MM.1S (cell line): ENCODE measurements at regions not wholly inside any gene's neighbourhood (a gene's known extent, or its start where the extent isn't known, plus 50 kb on each side); places are given as distances from the start of the nearest gene placed in this dataset.

Source experiments
- DNase-seq: peaks from one replicate; pipeline ENCODE4 v3.0.0-alpha.2; 2015
- H2AFZ ChIP-seq: fragments of 300-600 bp; sonication (generic); 2 replicates; pipeline ENCODE4 v1.6.0; 2016; ENCODE audit warnings: antibody characterized with exemption, low read length
- H3F3A ChIP-seq: fragments of 300-600 bp; sonication (generic); 2 replicates; pipeline ENCODE4 v1.6.1; 2016; ENCODE audit warnings: mild to moderate bottlenecking, antibody characterized with exemption, low read length, moderate library complexity, mixed read lengths; ENCODE audit not compliant: insufficient read depth
- H3K27ac ChIP-seq: fragments of 300-600 bp; sonication (generic); 2 replicates; pipeline ENCODE4 v1.5.1; 2016; ENCODE audit warnings: mild to moderate bottlenecking, low read length
- H3K27me3 ChIP-seq: fragments of 300-600 bp; sonication (generic); replicated peaks from 2 replicates; pipeline ENCODE4 v1.6.0; 2016; ENCODE audit warnings: low read length; ENCODE audit not compliant: insufficient read depth
- H3K36me3 ChIP-seq: fragments of 300-600 bp; sonication (generic); replicated peaks from 2 replicates; pipeline ENCODE4 v1.6.1; 2016; ENCODE audit warnings: mild to moderate bottlenecking, low read length, mixed read lengths; ENCODE audit not compliant: insufficient read depth
- H3K4me1 ChIP-seq: fragments of 300-600 bp; sonication (generic); 2 replicates; pipeline ENCODE4 v1.6.1; 2016; ENCODE audit warnings: low read length, mixed read lengths
- H3K4me2 ChIP-seq: fragments of 300-600 bp; sonication (generic); 2 replicates; pipeline ENCODE4 v1.6.0; 2016; ENCODE audit warnings: low read depth, low read length
- H3K4me3 ChIP-seq: fragments of 300-600 bp; sonication (generic); 2 replicates; pipeline ENCODE4 v1.5.1; 2016; ENCODE audit warnings: low read length, mixed read lengths
- H3K79me2 ChIP-seq: fragments of 300-600 bp; sonication (generic); 2 replicates; pipeline ENCODE4 v1.6.1; 2016; ENCODE audit warnings: mixed run types, low read length, mixed read lengths
- H3K9ac ChIP-seq: fragments of 300-600 bp; sonication (generic); 2 replicates; pipeline ENCODE4 v1.6.1; 2016; ENCODE audit warnings: low read length, mixed read lengths
- H3K9me2 ChIP-seq: fragments of 300-600 bp; sonication (generic); replicated peaks from 2 replicates; pipeline ENCODE4 v1.6.1; 2016; ENCODE audit warnings: mild to moderate bottlenecking, low read length, mixed read lengths; ENCODE audit not compliant: insufficient read depth
- H3K9me3 ChIP-seq: fragments of 300-600 bp; sonication (generic); replicated peaks from 2 replicates; pipeline ENCODE4 v1.6.1; 2016; ENCODE audit warnings: mild to moderate bottlenecking, low read length, mixed read lengths; ENCODE audit not compliant: insufficient read depth
- H4K20me1 ChIP-seq: fragments of 300-600 bp; sonication (generic); 2 replicates; pipeline ENCODE4 v1.6.1; 2016; ENCODE audit warnings: mild to moderate bottlenecking, low read length, moderate library complexity, mixed read lengths; ENCODE audit not compliant: insufficient read depth
- EZH2 ChIP-seq: fragments of 300-600 bp; sonication (generic); optimal IDR thresholded peaks from 2 replicates; pipeline ENCODE3; 2017; ENCODE audit warnings: low read depth, mild to moderate bottlenecking, antibody characterized with exemption, low read length, mixed read lengths
- EZH2phosphoT487 ChIP-seq: fragments of 300-600 bp; sonication (generic); IDR thresholded peaks from 2 replicates; pipeline ENCODE4 v1.6.1; 2018; ENCODE audit warnings: antibody characterized with exemption, low read length
- TF ChIP-seq, protein P1 (sequence below): fragments of 300-600 bp; sonication (generic); IDR thresholded peaks from 2 replicates; pipeline ENCODE4 v1.5.1; 2016; ENCODE audit warnings: antibody characterized with exemption, low read length, mixed read lengths

DNA sequence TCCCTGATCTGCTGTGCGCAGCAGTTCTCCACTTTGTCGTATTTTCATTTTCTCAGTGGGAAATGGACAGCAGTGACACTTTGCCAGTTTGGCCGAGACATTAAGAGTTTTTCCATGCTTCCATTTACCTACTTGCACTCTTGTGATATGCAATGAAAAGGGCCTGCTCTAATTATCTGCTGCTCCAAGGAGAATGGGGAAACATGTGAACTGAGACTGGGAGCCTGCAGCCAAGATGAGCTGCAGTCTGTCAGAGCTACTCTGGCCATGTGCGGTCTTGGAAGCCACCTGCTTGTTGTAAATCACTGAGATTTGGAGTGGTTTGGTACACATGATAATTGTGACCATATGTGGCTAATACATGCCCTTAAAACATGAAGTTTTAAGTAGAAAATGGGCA is 586.6 kb upstream of the POT1 start:
- Histone ChIP-seq H3K79me2 (no peaks in the 10 kb centered on the region), H3K4me3 (no peak overlapping the region), H3K4me1 (no peaks in the 10 kb centered on the region), H3K4me2 (no peak overlapping the region), H2AFZ (no peak overlapping the region), H3K9me2 (no peaks in the 10 kb centered on the region), H3K36me3 (no peaks in the 10 kb centered on the region), H3F3A (no peaks in the 10 kb centered on the region), H3K9ac (no peak overlapping the region), H3K9me3 (no peaks in the 10 kb centered on the region), H4K20me1 (no peaks in the 10 kb centered on the region), H3K27ac (no peak overlapping the region), H3K27me3 (no peaks in the 10 kb centered on the region)
- TF ChIP-seq EZH2phosphoT487 (no peak), EZH2 (no peak)
- TF ChIP-seq, protein P1, sequence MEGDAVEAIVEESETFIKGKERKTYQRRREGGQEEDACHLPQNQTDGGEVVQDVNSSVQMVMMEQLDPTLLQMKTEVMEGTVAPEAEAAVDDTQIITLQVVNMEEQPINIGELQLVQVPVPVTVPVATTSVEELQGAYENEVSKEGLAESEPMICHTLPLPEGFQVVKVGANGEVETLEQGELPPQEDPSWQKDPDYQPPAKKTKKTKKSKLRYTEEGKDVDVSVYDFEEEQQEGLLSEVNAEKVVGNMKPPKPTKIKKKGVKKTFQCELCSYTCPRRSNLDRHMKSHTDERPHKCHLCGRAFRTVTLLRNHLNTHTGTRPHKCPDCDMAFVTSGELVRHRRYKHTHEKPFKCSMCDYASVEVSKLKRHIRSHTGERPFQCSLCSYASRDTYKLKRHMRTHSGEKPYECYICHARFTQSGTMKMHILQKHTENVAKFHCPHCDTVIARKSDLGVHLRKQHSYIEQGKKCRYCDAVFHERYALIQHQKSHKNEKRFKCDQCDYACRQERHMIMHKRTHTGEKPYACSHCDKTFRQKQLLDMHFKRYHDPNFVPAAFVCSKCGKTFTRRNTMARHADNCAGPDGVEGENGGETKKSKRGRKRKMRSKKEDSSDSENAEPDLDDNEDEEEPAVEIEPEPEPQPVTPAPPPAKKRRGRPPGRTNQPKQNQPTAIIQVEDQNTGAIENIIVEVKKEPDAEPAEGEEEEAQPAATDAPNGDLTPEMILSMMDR = no peak
- DNase-seq = no peak

DNA sequence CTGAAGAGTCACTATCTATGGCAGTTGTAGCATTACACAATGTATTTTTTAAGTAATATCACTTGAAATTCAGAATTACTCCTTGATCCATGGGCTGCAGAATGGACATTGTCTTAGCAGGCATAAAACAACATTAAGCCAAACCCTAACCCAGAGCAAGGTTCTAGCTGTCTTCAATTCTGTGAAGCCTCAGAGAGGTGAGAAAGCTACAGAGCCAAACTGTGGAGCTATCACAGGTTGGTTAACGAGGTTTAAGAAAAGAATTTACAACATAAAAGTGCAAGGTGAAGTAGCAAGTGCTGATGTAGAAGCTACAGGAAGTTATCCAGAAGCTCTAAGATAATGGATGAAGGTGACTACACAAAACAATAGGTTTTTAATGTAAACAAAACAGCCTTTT is 582.7 kb upstream of the POT1 start:
- Histone ChIP-seq H3K79me2 (no peaks in the 10 kb centered on the region), H3K9ac (no peak overlapping the region), H3K9me2 (no peaks in the 10 kb centered on the region), H3K9me3 (no peaks in the 10 kb centered on the region), H3K27ac (no peak overlapping the region), H3K4me2 (no peak overlapping the region), H3K4me3 (no peak overlapping the region), H3K27me3 (no peaks in the 10 kb centered on the region), H3K36me3 (no peaks in the 10 kb centered on the region), H3F3A (no peaks in the 10 kb centered on the region), H3K4me1 (no peaks in the 10 kb centered on the region), H2AFZ (no peak overlapping the region), H4K20me1 (no peaks in the 10 kb centered on the region)
- no peak for DNase-seq
- TF ChIP-seq EZH2phosphoT487 (no peak), EZH2 (no peak)
- TF ChIP-seq, protein P1 = no peak

DNA sequence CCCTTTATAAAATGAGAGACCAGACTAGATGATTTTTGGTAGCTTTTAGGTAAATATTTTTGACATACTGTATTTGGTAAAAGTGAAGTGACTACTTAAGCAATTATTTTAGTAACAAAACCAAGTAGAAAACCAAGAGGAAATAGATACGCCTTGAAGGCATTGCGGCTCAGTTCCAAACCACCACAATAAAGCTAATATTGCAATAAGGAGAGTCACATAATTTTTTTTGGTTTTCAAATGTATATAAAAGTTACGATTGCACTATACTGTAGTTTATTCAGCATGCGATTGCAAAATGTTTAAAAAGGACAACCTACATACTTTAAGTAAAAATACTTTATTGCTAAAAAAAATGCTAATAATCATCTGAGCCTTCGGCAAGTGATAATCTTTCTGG is 581.7 kb upstream of the POT1 start:
- Histone ChIP-seq H3F3A (no peaks in the 10 kb centered on the region), H3K27me3 (no peaks in the 10 kb centered on the region), H3K9ac (no peak overlapping the region), H3K4me2 (no peak overlapping the region), H3K9me2 (no peaks in the 10 kb centered on the region), H3K9me3 (no peaks in the 10 kb centered on the region), H3K79me2 (no peaks in the 10 kb centered on the region), H3K36me3 (no peaks in the 10 kb centered on the region), H3K27ac (no peak overlapping the region), H3K4me3 (no peak overlapping the region), H3K4me1 (no peaks in the 10 kb centered on the region), H4K20me1 (no peaks in the 10 kb centered on the region), H2AFZ (no peak overlapping the region)
- DNase-seq = no peak
- TF ChIP-seq EZH2phosphoT487 (no peak), EZH2 (no peak)
- TF ChIP-seq, protein P1 = no peak
